ENCODE measurements at regions not wholly inside any gene's neighbourhood (a gene's known extent, or its start where the extent isn't known, plus 50 kb on each side); places are given as distances from the start of the nearest gene placed in this dataset.

GRCh38 chr21:28177124-28177523 is 815.6 kb downstream of the LTN1 start:
- Histone ChIP-seq H3K4me1 (no peaks in the 10 kb centered on the region), H3K27ac (no peak overlapping the region), H3K9me3 (peaks cover 0 to 8% (median 4%) of the 10 kb centered on the region in 4 donors), H3K36me3 (no peaks in the 10 kb centered on the region), H3K4me3 (no peak overlapping the region), H3K27me3 (no peaks in the 10 kb centered on the region)
- TF ChIP-seq POLR2AphosphoS5 (IDR thresholded peaks at IDR 0.05) (no peak), EP300 (IDR thresholded peaks at IDR 0.05) (no peak), CTCF (IDR thresholded peaks at IDR 0.05) (no peak), POLR2A (IDR thresholded peaks at IDR 0.05) (no peak)
- peak in 1 of 2 donors; percentile 5 for DNase-seq
- 46 to 74% (median 69%) methylated on average over 1 of the region's 1 CpG for WGBS, 5 donors
- intact Hi-C loops (cut with DNase I; ENCODE audit: low total_unique reads) = no loop called here

- TF ChIP-seq POLR2AphosphoS5 (IDR thresholded peaks at IDR 0.05) = no peak
- no peak for TF ChIP-seq EP300 (IDR thresholded peaks at IDR 0.05)
- no peak for TF ChIP-seq POLR2A (IDR thresholded peaks at IDR 0.05)
- no peak for TF ChIP-seq CTCF (IDR thresholded peaks at IDR 0.05)
These were observed 818.0 kb downstream of the LTN1 start for GRCh38 chr21:28174701-28175100.

GRCh38 chr21:28174006-28174405 is 818.7 kb downstream of the LTN1 start:
- 84 to 100% (median 92%) methylated on average over 2 of the region's 2 CpGs for WGBS, 5 donors
- Histone ChIP-seq H3K27me3 (no peaks in the 10 kb centered on the region), H3K4me1 (no peaks in the 10 kb centered on the region), H3K36me3 (no peaks in the 10 kb centered on the region), H3K4me3 (no peak overlapping the region), H3K9me3 (no peaks in the 10 kb centered on the region), H3K27ac (no peak overlapping the region)
- TF ChIP-seq EP300 (IDR thresholded peaks at IDR 0.05) (no peak), CTCF (IDR thresholded peaks at IDR 0.05) (no peak), POLR2AphosphoS5 (IDR thresholded peaks at IDR 0.05) (no peak)
- DNase-seq = no peak
- intact Hi-C loops (cut with DNase I; ENCODE audit: low total_unique reads) = no loop called here

More at GRCh38 chr21:28174701-28175100, 818.0 kb downstream of the LTN1 start:
- Histone ChIP-seq H3K27ac (no peak overlapping the region), H3K4me1 (no peaks in the 10 kb centered on the region), H3K27me3 (no peaks in the 10 kb centered on the region), H3K36me3 (no peaks in the 10 kb centered on the region), H3K9me3 (no peaks in the 10 kb centered on the region), H3K4me3 (no peak overlapping the region)
- peak in 1 of 2 donors; percentile 18 for DNase-seq
- intact Hi-C loops (cut with DNase I; ENCODE audit: low total_unique reads) = no loop called here

- H3K27ac ChIP-seq = no peak overlapping the region
- no peaks in the 10 kb centered on the region for H3K9me3 ChIP-seq
- TF ChIP-seq POLR2AphosphoS5 (IDR thresholded peaks at IDR 0.05) = no peak
- no peak for TF ChIP-seq EP300 (IDR thresholded peaks at IDR 0.05)
- no peak for TF ChIP-seq CTCF (IDR thresholded peaks at IDR 0.05)
- no peak for TF ChIP-seq POLR2A (IDR thresholded peaks at IDR 0.05)
- 86 to 92% (median 91%) methylated on average over 2 of the region's 2 CpGs for WGBS, 5 donors
- no peak overlapping the region for H3K4me3 ChIP-seq
- intact Hi-C loops (cut with DNase I; ENCODE audit: low total_unique reads) = no loop called here
- no peak for DNase-seq
- H3K4me1 ChIP-seq = no peaks in the 10 kb centered on the region
- no peaks in the 10 kb centered on the region for H3K36me3 ChIP-seq
- no peaks in the 10 kb centered on the region for H3K27me3 ChIP-seq
These were observed 820.3 kb downstream of the LTN1 start for GRCh38 chr21:28172376-28172775.
